AG09319 (cell line): ENCODE measurements at regions not wholly inside any gene's neighbourhood (a gene's known extent, or its start where the extent isn't known, plus 50 kb on each side); places are given as distances from the start of the nearest gene placed in this dataset.
"Not testable (repeated sequence)": the region's sequence is repeated elsewhere in the genome, so short reads cannot be mapped to it uniquely, and the experiment has no call there.

Source experiments
- DNase-seq: peaks from one replicate; pipeline ENCODE4 v3.0.0-alpha.2; 2010; ENCODE audit warnings: low read depth; ENCODE audit errors: extremely low read depth
- TF ChIP-seq, protein P1 (sequence below): IDR thresholded peaks from 2 replicates; pipeline ENCODE4 v1.5.1; 2011; ENCODE audit warnings: low read depth, mild to moderate bottlenecking, inconsistent platforms, low read length, moderate library complexity

DNA sequence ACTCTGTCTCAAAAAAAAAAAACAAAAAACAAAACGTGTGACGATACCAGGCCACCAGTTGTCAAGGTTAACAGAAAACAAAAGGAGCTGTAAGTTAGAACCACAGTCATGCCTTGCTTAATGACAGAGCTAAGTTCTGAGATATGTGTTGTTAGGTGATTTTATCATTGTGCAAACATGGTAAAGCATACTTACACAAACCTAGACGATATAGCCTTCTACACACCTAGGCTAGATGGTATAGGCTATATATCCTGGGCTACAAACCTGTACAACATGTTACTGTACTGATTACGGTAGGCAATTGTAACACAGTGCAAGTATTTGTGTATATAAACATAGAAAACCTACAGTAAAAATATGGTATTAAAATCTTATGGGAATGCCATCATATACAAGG lies 564.2 kb downstream of the HTR7 start:
- no peak for DNase-seq
- TF ChIP-seq, protein P1, sequence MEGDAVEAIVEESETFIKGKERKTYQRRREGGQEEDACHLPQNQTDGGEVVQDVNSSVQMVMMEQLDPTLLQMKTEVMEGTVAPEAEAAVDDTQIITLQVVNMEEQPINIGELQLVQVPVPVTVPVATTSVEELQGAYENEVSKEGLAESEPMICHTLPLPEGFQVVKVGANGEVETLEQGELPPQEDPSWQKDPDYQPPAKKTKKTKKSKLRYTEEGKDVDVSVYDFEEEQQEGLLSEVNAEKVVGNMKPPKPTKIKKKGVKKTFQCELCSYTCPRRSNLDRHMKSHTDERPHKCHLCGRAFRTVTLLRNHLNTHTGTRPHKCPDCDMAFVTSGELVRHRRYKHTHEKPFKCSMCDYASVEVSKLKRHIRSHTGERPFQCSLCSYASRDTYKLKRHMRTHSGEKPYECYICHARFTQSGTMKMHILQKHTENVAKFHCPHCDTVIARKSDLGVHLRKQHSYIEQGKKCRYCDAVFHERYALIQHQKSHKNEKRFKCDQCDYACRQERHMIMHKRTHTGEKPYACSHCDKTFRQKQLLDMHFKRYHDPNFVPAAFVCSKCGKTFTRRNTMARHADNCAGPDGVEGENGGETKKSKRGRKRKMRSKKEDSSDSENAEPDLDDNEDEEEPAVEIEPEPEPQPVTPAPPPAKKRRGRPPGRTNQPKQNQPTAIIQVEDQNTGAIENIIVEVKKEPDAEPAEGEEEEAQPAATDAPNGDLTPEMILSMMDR, result no peak

DNA sequence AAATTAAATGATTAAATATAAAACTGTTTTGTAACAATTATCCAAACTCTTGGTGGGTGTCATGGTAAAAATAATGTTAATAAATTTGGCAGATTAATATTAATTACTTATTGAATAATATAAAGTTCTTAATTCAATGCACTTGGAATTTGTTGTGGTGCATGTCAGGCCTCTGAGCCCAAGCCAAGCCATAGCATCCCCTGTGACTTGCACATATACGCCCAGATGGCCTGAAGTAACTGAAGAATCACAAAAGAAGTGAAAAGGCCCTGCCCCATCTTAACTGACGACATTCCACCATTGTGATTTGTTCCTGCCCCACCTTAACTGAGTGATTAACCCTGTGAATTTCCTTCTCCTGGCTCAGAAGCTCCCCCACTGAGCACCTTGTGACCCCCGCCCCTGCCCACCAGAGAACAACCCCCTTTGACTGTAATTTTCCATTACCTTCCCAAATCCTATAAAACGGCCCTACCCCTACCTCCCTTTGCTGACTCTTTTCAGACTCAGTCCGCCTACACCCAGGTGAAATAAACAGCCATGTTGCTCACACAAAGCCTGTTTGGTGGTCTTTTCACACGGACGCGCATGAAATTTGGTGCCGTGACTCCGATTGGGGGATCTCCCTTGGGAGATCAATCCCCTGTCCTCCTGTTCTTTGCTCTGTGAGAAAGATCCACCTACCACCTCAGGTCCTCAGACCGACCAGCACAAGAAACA lies 562.9 kb downstream of the HTR7 start:
- DNase-seq, result not testable (repeated sequence)

DNA sequence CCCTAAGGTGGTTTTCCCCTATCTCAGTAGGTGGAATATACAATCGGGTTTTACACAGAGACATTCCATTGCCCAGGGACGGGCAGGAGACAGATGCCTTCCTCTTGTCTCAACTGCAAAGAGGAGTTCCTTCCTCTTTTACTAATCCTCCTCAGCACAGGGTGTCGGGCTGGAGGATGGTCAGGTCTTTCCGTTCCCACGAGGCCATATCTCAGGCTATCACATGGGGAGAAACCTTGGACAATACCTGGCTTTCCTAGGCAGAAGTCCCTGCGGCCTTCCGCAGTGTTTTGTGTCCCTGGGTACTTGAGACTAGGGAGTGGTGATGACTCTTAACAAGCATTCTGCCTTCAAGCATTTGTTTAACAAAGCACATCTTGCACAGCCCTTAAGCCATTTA lies 555.8 kb downstream of the HTR7 start:
- DNase-seq, result not testable (repeated sequence)

DNA sequence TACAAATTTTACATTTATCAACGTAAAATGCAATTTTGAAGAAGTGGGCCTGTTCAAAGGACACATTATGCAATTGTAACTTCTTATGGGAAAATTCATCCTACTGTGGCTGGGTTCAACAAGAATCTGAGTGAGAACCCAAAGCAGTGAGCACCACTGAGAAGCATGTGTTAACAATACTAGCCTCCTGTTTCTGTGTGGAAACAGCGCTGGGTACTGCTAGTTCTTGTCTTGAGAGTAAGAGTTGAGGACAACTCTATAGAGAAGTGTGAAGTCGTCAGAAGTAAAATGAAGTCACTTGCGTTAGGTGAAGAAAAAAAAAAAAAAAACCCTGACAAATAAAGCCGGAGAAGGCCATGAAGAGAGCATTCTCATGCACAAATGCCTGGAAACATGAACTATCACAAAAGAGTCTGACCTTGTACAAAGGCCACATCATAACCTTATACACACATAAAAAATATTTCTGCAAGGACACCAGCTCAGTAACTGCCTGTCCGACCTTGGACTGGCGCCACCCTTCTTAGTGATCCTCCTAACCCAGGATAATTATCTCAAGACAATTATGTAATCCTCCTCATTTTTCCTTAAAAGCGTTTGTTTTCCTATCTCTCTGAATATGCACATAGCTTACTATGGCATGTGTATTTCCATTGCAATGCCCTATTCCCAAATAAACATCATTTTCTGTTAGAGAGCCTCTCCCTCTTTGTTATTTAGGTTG lies 554.9 kb downstream of the HTR7 start:
- no peak for DNase-seq
- TF ChIP-seq, protein P1, result no peak

DNA sequence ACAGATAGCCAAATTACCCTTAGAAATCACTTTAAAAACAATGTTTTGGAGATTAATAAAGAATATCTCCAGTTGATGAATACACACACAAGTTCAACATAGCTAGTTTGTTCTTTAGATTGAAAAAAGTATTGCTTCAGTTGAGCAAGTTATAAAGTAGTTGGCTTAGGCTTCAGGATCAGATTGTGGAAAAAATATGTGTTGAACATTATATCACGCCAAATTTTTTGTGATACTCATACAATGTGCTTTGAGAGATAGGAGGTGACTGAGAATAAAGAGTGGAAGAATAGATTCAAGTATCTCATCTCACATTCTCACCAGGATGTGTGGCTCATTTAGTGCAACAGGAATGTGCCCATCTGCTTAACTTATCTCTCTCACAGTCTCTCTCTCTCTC lies 553.3 kb downstream of the HTR7 start:
- no peak for DNase-seq
- TF ChIP-seq, protein P1, result no peak

DNA sequence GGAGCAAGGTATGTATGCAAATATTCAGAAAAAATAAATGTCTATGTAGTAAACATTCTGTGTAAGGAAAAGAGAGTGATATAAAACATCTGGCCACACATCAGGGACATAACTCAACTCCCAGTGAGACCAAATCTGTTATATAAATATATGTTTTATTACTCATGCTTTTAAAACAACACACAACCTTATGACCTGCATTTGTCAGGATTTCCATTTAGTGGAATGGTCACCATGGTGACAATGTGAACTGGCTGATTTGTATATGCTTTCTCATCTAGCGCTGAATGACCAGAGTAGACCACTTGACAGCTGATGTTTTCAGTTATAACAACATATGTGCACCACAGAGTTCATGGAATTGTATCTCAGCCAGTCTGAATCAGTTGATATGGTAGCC lies 551.7 kb downstream of the HTR7 start:
- TF ChIP-seq, protein P1, result no peak
- no peak for DNase-seq

DNA sequence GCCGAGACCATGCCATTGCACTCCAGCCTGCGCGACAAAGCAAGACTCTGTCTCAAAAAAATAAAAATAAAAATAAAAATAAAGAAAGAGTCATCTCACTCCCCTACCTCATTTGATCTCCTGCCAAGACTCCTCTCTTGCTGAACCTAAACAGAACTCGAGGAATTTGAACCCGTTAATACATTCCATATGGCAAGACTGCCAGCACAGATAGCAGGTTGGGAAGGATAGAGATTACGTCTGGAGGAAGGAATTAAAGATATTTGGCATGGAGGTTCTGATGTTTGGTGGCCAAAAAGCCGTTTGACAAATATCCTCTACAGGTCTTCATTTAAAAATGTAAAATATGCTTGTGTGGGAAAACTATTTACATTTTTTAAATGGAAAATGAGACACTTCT lies 549.6 kb downstream of the HTR7 start:
- no peak for DNase-seq
- TF ChIP-seq, protein P1, result no peak

DNA sequence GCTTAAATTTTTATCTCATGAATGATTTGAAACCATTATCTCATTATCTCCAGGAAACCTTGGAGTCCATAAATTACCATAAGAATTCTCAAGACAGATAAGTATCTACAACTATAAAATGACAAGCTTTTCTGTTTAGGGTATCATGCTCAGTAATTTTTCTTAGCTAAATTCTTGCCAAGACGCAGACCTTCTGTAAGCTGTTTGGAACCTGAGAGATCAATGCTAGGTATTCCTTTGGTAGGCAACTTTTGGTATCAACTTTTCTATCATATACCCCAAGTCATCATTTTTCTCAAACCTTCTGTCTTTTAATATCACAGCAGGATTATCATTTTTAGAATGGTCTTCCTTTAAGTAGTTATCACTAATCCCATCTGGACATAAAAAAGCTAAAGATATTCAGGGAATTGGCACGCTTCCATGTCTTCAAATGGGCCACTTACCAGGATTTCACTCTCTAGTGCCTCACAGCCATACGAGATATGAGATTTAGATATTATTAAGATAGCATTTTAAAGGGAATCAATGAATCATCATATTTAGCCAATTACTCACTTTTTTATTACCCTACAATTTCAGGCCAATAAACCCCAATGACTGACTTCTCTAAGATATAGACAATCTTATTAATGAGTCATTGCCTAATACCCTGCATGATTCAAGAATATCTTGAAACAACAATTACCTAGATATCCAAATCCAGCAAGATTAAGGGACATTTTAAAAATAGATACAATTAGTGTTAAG lies 544.1 kb downstream of the HTR7 start:
- no peak for DNase-seq
- TF ChIP-seq, protein P1, result no peak
